ENCODE measurements at regions not wholly inside any gene's neighbourhood (a gene's known extent, or its start where the extent isn't known, plus 50 kb on each side); places are given as distances from the start of the nearest gene placed in this dataset.

- CTCF ChIA-PET: no interaction called here
- TF ChIP-seq TCF12 (IDR thresholded peaks at IDR 0.05; ENCODE audit: low read depth, low read length) (no peak), ZSCAN29 (IDR thresholded peaks at IDR 0.05) (no peak), ZNF592 (IDR thresholded peaks at IDR 0.05) (no peak), SIN3A (IDR thresholded peaks at IDR 0.05; ENCODE audit: low read depth, low read length) (no peak), HDAC2 (IDR thresholded peaks at IDR 0.05) (no peak), RB1 (IDR thresholded peaks at IDR 0.05; ENCODE audit: borderline replicate concordance) (no peak), CBFB (IDR thresholded peaks at IDR 0.05; ENCODE audit: low read depth) (no peak), RAD51 (IDR thresholded peaks at IDR 0.05) (no peak), SMAD1 (IDR thresholded peaks at IDR 0.05; ENCODE audit: low read depth, partially characterized antibody) (no peak), ATF3 (IDR thresholded peaks at IDR 0.05; ENCODE audit: borderline replicate concordance, extremely low read depth, low read depth, low read length) (no peak), BCLAF1 (IDR thresholded peaks at IDR 0.05) (no peak), SPI1 (IDR thresholded peaks at IDR 0.05; ENCODE audit: borderline replicate concordance, insufficient read depth, low read depth, low read length) (no peak), YY1 (IDR thresholded peaks at IDR 0.05; ENCODE audit: low read depth, low read length) (no peak), USF1 (IDR thresholded peaks at IDR 0.05; ENCODE audit: borderline replicate concordance, extremely low read length, insufficient read depth, low read depth, low read length) (no peak), CHD4 (IDR thresholded peaks at IDR 0.05) (no peak), TCF3 (IDR thresholded peaks at IDR 0.05; ENCODE audit: borderline replicate concordance, insufficient read depth, low read depth, low read length) (no peak)
- BruUV-seq (replicated peaks): no TSS peak
- Histone ChIP-seq H3K27me3 (replicated peaks in 1 of 2; ENCODE audit: control insufficient read depth in 2 of 2, insufficient read depth in 2 of 2, low read length in 1 of 2) (no peaks in the 10 kb centered on the region), H3K4me1 (ENCODE audit: control insufficient read depth, insufficient read depth, low read length) (no peaks in the 10 kb centered on the region), H3K27ac (ENCODE audit: control insufficient read depth, insufficient read depth) (no peak overlapping the region), H3K9ac (ENCODE audit: control insufficient read depth, insufficient read depth, low read length) (no peak overlapping the region), H3K36me3 (ENCODE audit: control insufficient read depth in 2 of 2, insufficient read depth in 2 of 2, low read length in 1 of 2) (no peaks in the 10 kb centered on the region), H4K20me1 (ENCODE audit: control insufficient read depth, insufficient read depth) (no peaks in the 10 kb centered on the region), H2AFZ (ENCODE audit: control insufficient read depth, low read depth, low read length) (no peak overlapping the region), H3K79me2 (ENCODE audit: control insufficient read depth, insufficient read depth, low read length) (no peaks in the 10 kb centered on the region), H3K4me3 (no peak overlapping the region), H3K4me2 (ENCODE audit: control insufficient read depth, insufficient read depth) (no peak overlapping the region), H3K9me3 (replicated peaks; ENCODE audit: control insufficient read depth, insufficient read depth, low read length) (no peaks in the 10 kb centered on the region)
- intact Hi-C loops (cut with micrococcal nuclease; ENCODE audit: unreplicated experiment) (no loop called here), in situ Hi-C loops (cut with MboI) (no loop called here)
- POLR2A ChIA-PET: no interaction called here
- FAIRE-seq (no peak), DNase-seq (ENCODE audit: low read depth, low spot score) (no peak), ATAC-seq (no peak)
- SMC1A ChIA-PET (ENCODE audit: uncharacterized antibody, unreplicated experiment): interaction anchor here (1.2 kb wide), 1 partner anchor 9 kb away, joined by 3 read pairs; no protein-coding TSS in a partner anchor
- RAD21 ChIA-PET (ENCODE audit: unreplicated experiment): interaction anchor here (1.1 kb wide), 1 partner anchor 480 kb away, joined by 3 read pairs; the partner anchor contains the start of gene JAG1
- 5% methylated on average over 1 of the region's 1 CpG for WGBS (ENCODE audit: insufficient coverage, insufficient replicate concordance, low lambda C conversion rate, missing lambda C conversion rate)
Measured at GRCh38 chr20:11153819-11154218, 480.0 kb upstream of the JAG1 start.

All from GM12878 (cell line).